ENCODE measurements at regions not wholly inside any gene's neighbourhood (a gene's known extent, or its start where the extent isn't known, plus 50 kb on each side); places are given as distances from the start of the nearest gene placed in this dataset.

DNA sequence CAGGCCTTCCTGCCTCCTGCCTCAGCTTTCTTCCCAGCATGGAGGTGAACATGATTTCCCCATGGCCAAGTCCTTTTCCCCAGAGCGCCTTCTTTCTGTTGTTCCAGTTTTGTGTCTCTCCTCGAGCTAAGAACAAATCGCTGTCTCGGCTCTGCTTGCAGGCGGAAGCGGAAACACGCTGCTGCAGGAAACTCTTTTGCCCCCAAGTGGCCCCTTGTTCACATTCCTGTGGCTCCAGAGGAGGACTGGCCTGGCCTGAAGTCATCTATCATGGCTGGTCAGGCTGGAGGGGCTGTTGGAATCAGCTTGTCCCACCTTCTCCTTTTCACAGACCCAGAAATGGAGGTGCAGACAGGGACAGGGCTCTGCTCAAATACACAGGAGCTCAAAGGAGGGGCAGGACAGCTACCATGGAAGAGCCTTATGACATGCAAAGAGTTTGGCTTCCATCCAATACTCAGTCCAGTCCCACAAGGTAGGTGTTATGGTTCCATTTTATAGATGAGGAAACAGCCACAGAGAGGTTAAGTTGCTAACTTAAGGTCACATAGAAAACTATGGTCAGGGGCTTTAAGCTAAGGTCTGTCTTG is 182.2 kb upstream of the SYT13 start:
- TF ChIP-seq, protein P1, sequence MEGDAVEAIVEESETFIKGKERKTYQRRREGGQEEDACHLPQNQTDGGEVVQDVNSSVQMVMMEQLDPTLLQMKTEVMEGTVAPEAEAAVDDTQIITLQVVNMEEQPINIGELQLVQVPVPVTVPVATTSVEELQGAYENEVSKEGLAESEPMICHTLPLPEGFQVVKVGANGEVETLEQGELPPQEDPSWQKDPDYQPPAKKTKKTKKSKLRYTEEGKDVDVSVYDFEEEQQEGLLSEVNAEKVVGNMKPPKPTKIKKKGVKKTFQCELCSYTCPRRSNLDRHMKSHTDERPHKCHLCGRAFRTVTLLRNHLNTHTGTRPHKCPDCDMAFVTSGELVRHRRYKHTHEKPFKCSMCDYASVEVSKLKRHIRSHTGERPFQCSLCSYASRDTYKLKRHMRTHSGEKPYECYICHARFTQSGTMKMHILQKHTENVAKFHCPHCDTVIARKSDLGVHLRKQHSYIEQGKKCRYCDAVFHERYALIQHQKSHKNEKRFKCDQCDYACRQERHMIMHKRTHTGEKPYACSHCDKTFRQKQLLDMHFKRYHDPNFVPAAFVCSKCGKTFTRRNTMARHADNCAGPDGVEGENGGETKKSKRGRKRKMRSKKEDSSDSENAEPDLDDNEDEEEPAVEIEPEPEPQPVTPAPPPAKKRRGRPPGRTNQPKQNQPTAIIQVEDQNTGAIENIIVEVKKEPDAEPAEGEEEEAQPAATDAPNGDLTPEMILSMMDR (IDR thresholded peaks at IDR 0.05; ENCODE audit: extremely low read depth, missing control alignments), result no peak
- no peak for DNase-seq (ENCODE audit: low spot score)

DNA sequence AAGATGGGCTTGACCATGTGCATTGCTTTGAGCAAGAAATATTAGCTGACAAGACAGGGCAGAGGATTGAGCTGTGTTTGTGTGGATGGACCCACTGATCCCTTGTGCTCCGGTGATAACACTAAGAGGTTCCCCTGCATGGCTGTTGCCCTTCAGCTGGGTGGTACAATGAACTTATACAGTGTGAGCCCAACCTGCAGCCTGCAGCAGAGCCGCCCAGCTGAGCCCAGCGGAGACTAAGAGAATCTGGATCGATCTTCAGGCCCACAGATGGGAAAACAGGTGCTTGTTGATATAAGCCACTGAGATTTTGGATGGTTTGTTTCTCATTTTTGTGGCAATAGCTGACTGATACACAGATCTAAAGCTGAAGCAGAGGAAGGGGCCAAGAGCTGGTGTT is 177.4 kb upstream of the SYT13 start:
- TF ChIP-seq, protein P1 (IDR thresholded peaks at IDR 0.05; ENCODE audit: extremely low read depth, missing control alignments), result no peak
- no peak for DNase-seq (ENCODE audit: low spot score)

GRCh38 chr11:45461514-45461913 is 175.4 kb upstream of the SYT13 start:
- no peak for DNase-seq (ENCODE audit: low spot score)
- TF ChIP-seq, protein P1 (IDR thresholded peaks at IDR 0.05; ENCODE audit: extremely low read depth, missing control alignments), result no peak

- TF ChIP-seq, protein P1 (IDR thresholded peaks at IDR 0.05; ENCODE audit: extremely low read depth, missing control alignments), result no peak
- no peak for DNase-seq (ENCODE audit: low spot score)
Observed at GRCh38 chr11:45459491-45459890, 173.3 kb upstream of the SYT13 start.

DNA sequence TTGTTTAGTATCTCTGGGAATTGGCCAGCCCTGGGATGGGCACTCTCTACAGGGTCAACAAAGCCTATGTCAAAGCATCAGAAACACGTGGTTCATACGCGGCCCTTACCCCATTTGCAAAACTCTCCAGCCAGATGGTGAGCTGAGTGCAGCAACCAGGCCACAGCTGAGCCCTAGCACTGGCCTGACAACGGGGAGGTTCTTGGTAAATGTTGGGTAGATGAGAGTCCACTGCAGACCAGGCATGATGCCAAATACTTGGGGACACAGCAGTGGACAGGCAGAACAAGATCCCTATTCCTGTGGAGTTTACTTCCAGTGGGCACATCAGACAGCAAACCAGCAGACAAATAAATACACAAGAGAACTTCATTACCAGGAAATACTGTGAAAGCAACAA is 172.1 kb upstream of the SYT13 start:
- no peak for DNase-seq (ENCODE audit: low spot score)
- TF ChIP-seq, protein P1 (IDR thresholded peaks at IDR 0.05; ENCODE audit: extremely low read depth, missing control alignments), result no peak

DNA sequence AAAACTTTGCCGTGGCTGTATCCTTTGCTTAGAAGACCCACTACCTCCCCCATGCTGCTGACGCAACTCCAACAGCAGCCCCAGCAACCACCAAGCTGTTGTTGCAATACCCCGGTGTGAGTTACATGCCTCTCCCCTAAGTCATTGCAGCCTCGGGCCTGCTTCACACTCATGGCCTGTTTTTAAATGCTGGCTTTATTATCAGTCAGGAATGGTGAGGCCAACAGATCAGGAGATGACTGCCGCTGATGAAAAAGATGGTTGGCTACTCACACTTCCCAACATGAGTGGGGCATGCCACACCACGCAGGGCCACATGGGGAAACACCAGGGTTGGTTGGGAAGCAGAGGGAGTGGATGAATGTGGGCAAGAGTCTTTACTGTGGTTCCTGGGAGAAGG is 171.5 kb upstream of the SYT13 start:
- DNase-seq (ENCODE audit: low spot score), result no peak
- TF ChIP-seq, protein P1 (IDR thresholded peaks at IDR 0.05; ENCODE audit: extremely low read depth, missing control alignments), result no peak

- DNase-seq (ENCODE audit: low spot score), result no peak
- TF ChIP-seq, protein P1 (IDR thresholded peaks at IDR 0.05; ENCODE audit: extremely low read depth, missing control alignments), result no peak
Observed at GRCh38 chr11:45456686-45457085, 170.5 kb upstream of the SYT13 start.

Data from GM20000 (cell line).